Suppressor macrophage treated with lipopolysaccharide for 1 hour (primary cell): ENCODE measurements at regions not wholly inside any gene's neighbourhood (a gene's known extent, or its start where the extent isn't known, plus 50 kb on each side); places are given as distances from the start of the nearest gene placed in this dataset.
A peak's percentile ranks its signal among the peaks of the same experiment; 100 is the strongest.

Experiments used
- DNase-seq, 3 donors: peaks; one replicate each; pipeline ENCODE4 v3.0.0-alpha.2; 2020 to 2022

GRCh38 chr12:88371416-88372183, 208.7 kb downstream of the KITLG start:
- DNase-seq = no peak

DNA sequence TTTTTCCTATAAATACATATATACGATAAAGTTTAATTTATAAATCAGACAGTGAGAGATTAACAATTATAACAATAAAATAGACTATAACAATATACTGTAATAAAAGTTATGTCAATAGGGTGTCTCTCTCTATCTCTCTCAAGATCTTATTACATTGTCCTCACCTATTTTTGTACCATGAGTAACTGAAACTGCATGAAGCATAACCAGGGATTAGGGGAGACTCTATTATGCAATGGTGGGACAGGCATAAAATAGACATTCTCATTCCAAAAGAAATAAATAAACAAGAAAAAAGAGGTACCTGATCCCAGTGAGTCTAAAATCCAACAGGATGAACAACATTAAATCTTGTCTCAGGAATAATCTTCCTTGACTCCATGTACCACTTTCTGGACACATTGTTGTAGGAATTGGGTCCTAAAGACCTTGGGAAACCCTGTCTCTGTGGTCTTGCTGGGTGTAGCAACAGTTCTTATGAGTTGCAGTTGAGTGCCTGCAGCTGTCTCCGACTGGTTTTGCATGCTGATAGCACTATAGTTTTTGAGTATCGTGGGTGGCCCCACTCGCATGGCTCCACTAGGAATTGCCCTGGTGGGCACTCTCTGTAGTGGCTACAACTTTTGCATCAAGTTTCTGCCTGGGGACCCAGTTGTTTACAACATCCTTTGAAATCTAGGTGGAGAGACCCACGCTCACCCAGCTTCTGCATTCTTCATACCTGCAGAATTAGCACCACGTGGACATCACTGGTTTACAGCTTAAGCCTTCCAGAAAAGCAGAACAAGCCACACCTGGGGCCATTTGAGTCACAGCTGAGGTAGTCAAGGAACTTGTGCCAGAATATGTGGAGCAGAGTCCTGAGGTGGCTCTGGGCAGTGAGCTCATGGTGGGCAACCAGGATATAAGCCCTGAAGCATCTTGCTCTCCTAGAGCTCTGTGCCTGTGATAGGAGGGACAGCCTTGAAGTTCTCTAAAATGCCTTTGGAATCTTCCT, 204.7 kb downstream of the KITLG start:
- no peak for DNase-seq

GRCh38 chr12:88377973-88378372, 202.3 kb downstream of the KITLG start:
- DNase-seq = no peak

GRCh38 chr12:88381466-88381865, 198.8 kb downstream of the KITLG start:
- peak; percentile 24 to 46 (median 46) for DNase-seq

DNA sequence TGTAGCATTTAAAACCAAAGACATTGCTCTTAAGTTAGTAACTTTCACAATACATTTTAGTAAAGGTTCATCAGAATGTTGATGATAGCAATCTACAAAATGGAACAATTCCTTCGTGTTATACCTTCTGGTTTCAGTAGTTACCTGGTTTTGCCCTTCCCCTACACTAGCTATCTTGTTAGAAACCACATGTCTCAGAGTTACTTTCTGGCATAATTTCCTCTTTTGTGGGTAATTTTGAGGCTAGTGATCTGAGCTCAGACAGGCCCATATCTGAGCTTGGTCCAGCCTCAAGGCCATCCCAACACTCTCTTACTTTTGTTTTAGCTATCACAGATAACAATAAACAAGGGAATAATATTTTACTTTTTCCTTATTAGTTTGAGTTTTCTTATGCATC, 196.9 kb downstream of the KITLG start:
- DNase-seq = no peak

DNA sequence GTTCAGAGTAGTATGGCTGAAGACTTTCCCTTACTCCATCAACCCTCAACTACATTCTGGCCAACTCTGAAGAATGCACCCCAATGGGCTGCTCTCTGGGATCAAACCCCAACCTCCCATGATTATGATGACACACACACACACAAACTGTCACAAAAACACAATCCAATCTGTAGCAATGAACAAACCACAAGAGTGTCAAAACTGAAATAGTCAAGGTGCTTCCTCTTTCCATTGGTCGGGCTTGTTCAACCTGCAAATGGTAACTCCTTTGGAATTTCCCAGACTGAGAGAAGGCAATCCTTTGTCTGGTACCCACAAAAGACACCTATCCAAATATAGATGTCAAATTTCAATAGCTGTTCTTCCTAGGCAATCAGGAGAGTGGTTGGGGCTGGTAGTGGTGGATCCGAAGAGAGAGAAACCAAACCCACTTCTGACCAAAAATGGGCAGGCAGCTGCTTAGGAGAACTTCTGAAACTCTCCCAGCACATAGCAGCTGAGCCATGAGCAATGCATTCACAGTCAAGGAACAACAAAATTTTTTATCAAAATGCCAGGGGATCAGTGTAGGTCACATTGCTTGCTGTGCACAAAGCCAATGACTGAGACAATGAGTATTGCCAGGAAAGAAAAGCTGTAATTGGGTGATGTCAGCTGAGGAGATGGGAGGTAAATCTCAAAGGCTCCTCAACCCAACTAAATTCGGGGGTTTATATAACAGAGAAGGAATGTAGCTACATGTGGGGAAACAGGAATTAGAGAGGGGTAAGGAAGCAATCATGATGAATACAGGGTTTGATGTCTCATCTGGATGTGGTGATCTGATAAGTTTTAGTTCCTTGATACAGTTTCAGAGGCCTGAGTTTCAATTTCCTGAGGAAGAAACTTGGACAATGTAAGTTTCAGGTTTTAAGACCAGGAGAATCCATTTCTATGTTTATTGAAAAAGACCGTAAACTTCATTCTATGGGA, 191.4 kb downstream of the KITLG start:
- DNase-seq = peak; percentile 28 to 74 (median 52)

DNA sequence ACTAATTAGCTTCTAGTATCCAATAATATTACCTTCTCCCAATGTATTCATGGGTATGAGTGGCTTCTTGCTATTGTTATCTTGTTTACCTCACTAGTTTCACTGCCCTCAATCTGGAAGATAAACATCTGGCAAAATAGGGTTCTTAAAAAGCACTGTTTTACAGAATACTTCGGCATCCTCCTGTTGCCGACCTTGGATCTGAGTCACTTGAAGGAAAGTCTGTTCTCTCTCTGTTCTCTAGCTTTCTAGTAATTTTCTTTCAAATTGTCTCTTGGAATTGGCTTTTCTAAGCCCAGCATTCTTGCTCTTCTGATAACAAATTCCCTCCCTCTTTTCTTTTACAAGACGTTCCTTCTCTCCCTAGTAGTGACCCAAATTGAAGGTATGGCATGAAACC, 189.5 kb downstream of the KITLG start:
- DNase-seq = no peak

DNA sequence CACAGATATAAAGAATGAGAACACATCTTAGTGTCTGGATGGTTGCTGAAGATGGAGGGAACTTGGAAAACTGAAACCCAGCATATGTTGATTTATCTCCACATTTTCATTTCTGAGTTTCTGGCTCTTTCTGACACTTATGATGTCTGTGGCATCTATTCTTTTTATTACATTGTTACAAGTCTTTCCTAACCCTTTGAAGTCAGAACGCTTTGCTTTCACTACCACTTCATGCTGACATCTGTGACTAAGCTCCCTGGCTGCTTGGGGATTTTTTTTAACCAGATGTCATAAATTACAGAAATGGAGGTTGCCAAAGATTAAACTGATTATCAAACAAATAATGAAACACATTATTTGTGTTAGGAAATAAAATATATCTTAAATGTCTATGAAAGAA, 188.7 kb downstream of the KITLG start:
- peak; percentile 61 to 86 (median 72) for DNase-seq

- peak; percentile 31 to 61 (median 54) for DNase-seq
Measured at GRCh38 chr12:88393017-88393767, 187.1 kb downstream of the KITLG start.

GRCh38 chr12:88398031-88398430, 182.2 kb downstream of the KITLG start:
- no peak for DNase-seq

GRCh38 chr12:88399811-88400210, 180.5 kb downstream of the KITLG start:
- DNase-seq = no peak

DNA sequence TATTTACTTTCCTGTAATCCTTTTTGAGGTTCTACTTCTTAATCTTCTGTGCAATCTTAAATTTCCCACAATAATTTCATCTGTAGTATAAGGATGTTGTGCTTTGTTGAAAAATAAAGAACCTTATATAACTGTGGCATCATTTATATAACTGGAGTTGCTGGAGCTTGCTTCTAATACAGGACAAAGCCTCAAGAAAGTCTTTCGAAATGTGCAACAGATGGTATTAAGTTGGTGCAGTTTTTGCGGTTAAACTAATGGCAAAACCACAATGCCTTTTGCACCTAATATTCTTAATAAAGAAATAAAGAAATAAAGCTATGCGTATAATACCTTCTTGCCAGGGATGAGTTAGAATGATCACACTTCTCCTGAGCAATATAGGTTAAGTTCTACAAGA, 180.0 kb downstream of the KITLG start:
- DNase-seq = no peak

DNA sequence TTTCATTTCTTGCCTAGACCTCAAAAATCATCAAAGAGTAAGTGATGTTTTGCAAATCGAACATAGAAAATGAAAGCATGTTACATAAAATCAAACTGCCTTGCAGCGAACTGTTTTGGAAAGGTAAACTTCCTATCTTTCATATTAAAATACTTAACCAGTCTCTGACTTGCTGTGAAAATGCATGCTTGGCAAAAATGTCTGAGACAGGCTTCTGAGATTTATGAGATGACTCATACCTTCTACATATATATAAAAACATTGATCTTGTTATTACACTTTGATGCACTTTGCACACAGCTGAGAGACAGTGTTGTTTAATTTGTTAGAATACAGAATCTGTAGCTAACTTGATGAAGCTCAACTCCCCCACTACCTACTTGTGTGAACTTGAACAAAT, 179.1 kb downstream of the KITLG start:
- no peak for DNase-seq

DNA sequence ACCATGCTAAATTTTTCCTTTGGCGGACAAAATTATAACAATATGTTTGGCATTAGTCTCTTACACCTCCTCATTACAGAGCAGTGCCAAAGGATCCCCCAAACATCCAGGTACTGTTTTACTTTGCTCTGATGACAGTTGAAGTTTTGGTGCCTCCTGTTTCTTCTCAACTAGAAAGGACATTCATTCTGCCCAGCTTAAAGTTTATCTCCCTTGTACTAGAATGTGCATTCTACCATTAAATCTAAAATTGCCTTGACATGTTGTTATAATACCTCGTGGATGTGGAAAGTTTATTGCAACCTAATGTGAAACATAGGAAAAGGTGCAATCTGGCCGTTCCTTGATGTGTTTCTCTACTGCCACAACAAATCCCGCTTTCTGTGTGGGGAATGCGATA, 173.4 kb downstream of the KITLG start:
- no peak for DNase-seq

- no peak for DNase-seq
Measured at GRCh38 chr12:88408823-88409222, 171.4 kb downstream of the KITLG start.

DNA sequence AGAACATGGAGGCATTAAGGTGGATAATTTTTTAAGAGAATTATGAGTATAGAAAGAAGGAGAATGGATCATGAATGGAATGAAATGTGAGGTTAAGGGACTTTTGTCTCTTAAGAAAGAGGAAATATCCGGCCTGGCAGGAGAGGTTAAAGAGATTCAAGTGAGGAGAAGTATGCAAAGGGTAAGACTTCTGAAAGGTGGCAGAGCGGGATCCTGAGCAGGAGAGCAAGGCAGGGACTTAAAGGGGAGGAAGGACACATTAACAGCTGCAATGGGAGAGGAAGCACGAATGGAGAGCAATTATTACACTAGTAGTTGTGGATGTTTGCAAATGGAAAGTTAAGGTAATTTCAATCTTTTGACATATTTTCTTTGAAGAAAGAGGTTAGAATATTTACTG, 171.0 kb downstream of the KITLG start:
- DNase-seq = no peak

GRCh38 chr12:88411689-88412088, 168.6 kb downstream of the KITLG start:
- DNase-seq = no peak

GRCh38 chr12:88413646-88414045, 166.6 kb downstream of the KITLG start:
- no peak for DNase-seq

DNA sequence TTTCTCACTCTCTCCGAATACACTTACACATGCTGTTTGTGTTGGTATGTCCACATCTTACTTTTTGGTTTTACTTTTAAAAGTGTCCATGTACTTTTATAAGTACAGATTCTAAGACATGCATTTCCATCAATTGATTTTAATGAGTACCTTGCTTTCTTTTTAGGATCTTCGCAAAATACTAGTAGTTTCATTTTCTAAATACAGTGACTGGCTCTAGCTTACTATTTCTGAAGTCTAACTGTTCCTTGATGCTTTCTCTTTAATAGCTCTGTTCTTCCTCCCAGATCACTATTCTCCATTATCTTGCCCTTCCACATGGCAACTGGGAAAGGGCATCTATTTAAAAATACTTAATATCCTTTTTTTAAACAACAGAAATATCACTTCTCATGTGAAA, 164.1 kb downstream of the KITLG start:
- DNase-seq = no peak

DNA sequence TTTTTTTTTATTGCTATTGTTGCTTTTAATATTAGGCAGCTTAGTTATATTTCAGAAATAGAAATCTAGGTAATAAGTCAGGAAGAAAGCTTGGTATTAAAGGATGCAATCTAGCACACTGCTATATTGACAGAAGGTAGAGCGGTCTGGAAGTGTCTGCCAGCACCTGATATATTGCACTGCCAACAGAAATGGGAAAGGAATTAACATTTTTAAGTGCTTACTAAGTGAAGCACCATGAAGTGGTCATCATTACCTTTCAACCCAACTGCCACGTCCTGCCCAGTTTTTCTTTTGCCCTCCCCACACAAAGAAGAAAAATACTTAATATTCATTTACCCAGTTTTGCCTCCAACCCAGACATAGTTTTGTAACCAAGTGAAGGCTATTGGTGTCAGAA, 163.5 kb downstream of the KITLG start:
- DNase-seq = no peak

DNA sequence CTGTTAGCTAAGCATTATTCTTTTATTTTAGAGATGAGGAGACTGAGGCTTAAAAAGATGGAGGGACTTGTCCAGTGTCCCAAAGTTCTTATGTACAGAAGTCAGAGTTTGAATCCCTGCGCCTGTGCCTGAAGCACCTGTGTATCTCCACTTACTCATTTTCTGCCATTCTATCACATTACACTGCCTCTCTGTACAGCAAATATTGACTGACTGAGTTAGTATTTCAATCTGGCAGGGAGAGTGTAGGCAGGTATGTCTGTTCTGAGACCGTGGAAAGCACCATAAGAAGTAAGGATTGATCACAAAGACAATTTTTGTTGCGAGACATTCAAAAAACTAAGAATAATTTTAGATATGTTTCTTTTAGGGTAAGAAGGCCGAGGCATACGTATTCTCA, 162.7 kb downstream of the KITLG start:
- DNase-seq = no peak
